Neuronal stem cell (in vitro differentiated cells): ENCODE measurements at regions not wholly inside any gene's neighbourhood (a gene's known extent, or its start where the extent isn't known, plus 50 kb on each side); places are given as distances from the start of the nearest gene placed in this dataset.
A peak's percentile ranks its signal among the peaks of the same experiment; 100 is the strongest.

ENCODE experiments used
- DNase-seq: peaks from one replicate; pipeline ENCODE4 v3.0.0-alpha.2; 2013; ENCODE audit warnings: low spot score
- H2AFZ ChIP-seq: one replicate; pipeline ENCODE4 v1.6.1; 2013; ENCODE audit warnings: mild to moderate bottlenecking, low read length, inconsistent platforms
- H2AK5ac ChIP-seq: 2 replicates; pipeline ENCODE4 v1.6.1; 2013; ENCODE audit warnings: low read depth, mild to moderate bottlenecking, inconsistent platforms, low read length, moderate library complexity, mixed read lengths
- H2BK120ac ChIP-seq: 2 replicates; pipeline ENCODE4 v1.6.1; 2013; ENCODE audit warnings: low read depth, mild to moderate bottlenecking, inconsistent platforms, low read length, moderate library complexity, mixed read lengths
- H2BK12ac ChIP-seq: one replicate; pipeline ENCODE4 v1.6.1; 2013; ENCODE audit warnings: low read length, inconsistent platforms
- H2BK15ac ChIP-seq: 2 replicates; pipeline ENCODE4 v1.6.1; 2013; ENCODE audit warnings: mild to moderate bottlenecking, low read length, inconsistent platforms, mixed read lengths
- H2BK5ac ChIP-seq: one replicate; pipeline ENCODE4 v1.6.1; 2013; ENCODE audit warnings: inconsistent platforms, mild to moderate bottlenecking, low read length, moderate library complexity
- H3K14ac ChIP-seq: one replicate; pipeline ENCODE4 v1.6.1; 2013; ENCODE audit warnings: low read length, inconsistent platforms
- H3K18ac ChIP-seq: 2 replicates; pipeline ENCODE4 v1.6.1; 2013; ENCODE audit warnings: low read length, inconsistent platforms
- H3K23ac ChIP-seq: 2 replicates; pipeline ENCODE4 v1.6.1; 2013; ENCODE audit warnings: low read depth, mild to moderate bottlenecking, mixed read lengths, low read length, inconsistent platforms; ENCODE audit not compliant: poor library complexity
- H3K27ac ChIP-seq: replicated peaks from 3 replicates; pipeline ENCODE4 v1.5.1; 2013; ENCODE audit warnings: low read length, inconsistent platforms
- H3K27me3 ChIP-seq, 3 experiments: 2 replicates each; pipeline ENCODE4 v1.6.1; 2013; ENCODE audit warnings: low read length in 3 of 3, mild to moderate bottlenecking in 2 of 3, inconsistent platforms in 1 of 3, low read depth in 1 of 3, mixed read lengths in 1 of 3, moderate library complexity in 1 of 3; ENCODE audit not compliant: control insufficient read depth in 3 of 3, insufficient read depth in 3 of 3
- H3K36me3 ChIP-seq, 2 donors: replicated peaks in 1 of 2; 2 replicates each; pipeline ENCODE4 v1.6.1; 2013; ENCODE audit warnings: low read length in 2 of 2; ENCODE audit not compliant: control insufficient read depth in 2 of 2, insufficient read depth in 2 of 2
- H3K4ac ChIP-seq: 2 replicates; pipeline ENCODE4 v1.6.1; 2013; ENCODE audit warnings: inconsistent platforms, mild to moderate bottlenecking, low read length, moderate library complexity
- H3K4me1 ChIP-seq, 2 donors: 1 replicate in 1 of 2; 2 replicates in 1 of 2; pipeline ENCODE4 v1.6.1; 2013; ENCODE audit warnings: low read length in 2 of 2, low read depth in 1 of 2; ENCODE audit not compliant: control insufficient read depth in 2 of 2, insufficient read depth in 1 of 2
- H3K4me2 ChIP-seq: one replicate; pipeline ENCODE4 v1.6.1; 2013; ENCODE audit warnings: mild to moderate bottlenecking, low read length, inconsistent platforms; ENCODE audit not compliant: insufficient read depth, poor library complexity, severe bottlenecking
- H3K4me3 ChIP-seq, 2 donors: 2 replicates each; pipeline ENCODE4 v1.5.1; 2013; ENCODE audit warnings: low read length in 2 of 2, mild to moderate bottlenecking in 2 of 2, inconsistent platforms in 1 of 2, moderate library complexity in 1 of 2
- H3K79me1 ChIP-seq: one replicate; pipeline ENCODE4 v1.6.1; 2013; ENCODE audit warnings: low read depth, mild to moderate bottlenecking, inconsistent platforms, low read length, moderate library complexity
- H3K9ac ChIP-seq: one replicate; pipeline ENCODE4 v1.6.1; 2013; ENCODE audit warnings: mild to moderate bottlenecking, low read depth, low read length, inconsistent platforms; ENCODE audit not compliant: poor library complexity
- H3K9me3 ChIP-seq, 2 donors: replicated peaks in 1 of 2; 2 replicates each; pipeline versions ENCODE3 to v1.6.1; 2013; ENCODE audit warnings: low read length in 2 of 2, mild to moderate bottlenecking in 2 of 2, inconsistent platforms in 1 of 2, low read depth in 1 of 2, mixed read lengths in 1 of 2, moderate library complexity in 1 of 2; ENCODE audit not compliant: control insufficient read depth in 2 of 2, insufficient read depth in 1 of 2
- H4K8ac ChIP-seq: one replicate; pipeline ENCODE4 v1.6.1; 2013; ENCODE audit warnings: low read depth, mild to moderate bottlenecking, inconsistent platforms, low read length, moderate library complexity
- H4K91ac ChIP-seq: one replicate; pipeline ENCODE4 v1.6.1; 2013; ENCODE audit warnings: low read length, low read depth, mild to moderate bottlenecking, inconsistent platforms; ENCODE audit not compliant: poor library complexity
- WGBS, 2 donors: extraction: QIAGEN DNeasy Blood & Tissue Kit; methylation state at CpG; one replicate each; pipeline ENCODE4 v1.1.7; 2013; ENCODE audit warnings: missing lambda C conversion rate in 2 of 2, mixed read lengths in 1 of 2; ENCODE audit not compliant: insufficient read length in 2 of 2, insufficient replicate concordance in 1 of 2; ENCODE audit errors: extremely low coverage in 2 of 2; 5-methylcytosine and 5-hydroxymethylcytosine counted together

GRCh38 chr12:105961821-105962671 is 176.7 kb downstream of the NUAK1 start:
- Histone ChIP-seq H2AFZ (no peak overlapping the region), H3K18ac (no peak overlapping the region), H3K4ac (no peak overlapping the region), H2BK5ac (no peak overlapping the region), H2BK12ac (no peak overlapping the region), H3K9ac (no peak overlapping the region), H2BK120ac (no peak overlapping the region), H3K9me3 (no peaks in the 10 kb centered on the region), H3K79me1 (no peaks in the 10 kb centered on the region), H3K14ac (no peak overlapping the region), H3K23ac (no peak overlapping the region), H3K36me3 (no peaks in the 10 kb centered on the region), H3K4me3 (no peak overlapping the region), H4K91ac (no peak overlapping the region), H3K4me1 (peaks cover 0 to 7% of the 10 kb centered on the region in 2 donors), H3K4me2 (no peak overlapping the region), H3K27me3 (no peaks in the 10 kb centered on the region), H2AK5ac (no peak overlapping the region), H2BK15ac (no peak overlapping the region), H4K8ac (no peak overlapping the region), H3K27ac (no peak overlapping the region)
- DNase-seq: no peak
- WGBS, 2 donors: no CpG with 5 or more reads among the region's 1 CpG

- no peak overlapping the region for H4K8ac ChIP-seq
- H2AFZ ChIP-seq: peak overlapping the region; percentile 44
- no peaks in the 10 kb centered on the region for H3K79me1 ChIP-seq
- H3K27me3 ChIP-seq: no peaks in the 10 kb centered on the region
- H4K91ac ChIP-seq: no peak overlapping the region
- no peak overlapping the region for H2BK15ac ChIP-seq
- H3K4me3 ChIP-seq: no peak overlapping the region
- no peak overlapping the region for H2BK120ac ChIP-seq
- H3K36me3 ChIP-seq: no peaks in the 10 kb centered on the region
- peaks cover 0 to 2% of the 10 kb centered on the region in 2 donors for H3K9me3 ChIP-seq
- no peak overlapping the region for H2AK5ac ChIP-seq
- no peak overlapping the region for H3K23ac ChIP-seq
- no peaks in the 10 kb centered on the region for H3K4me1 ChIP-seq
- no peak for DNase-seq
- H3K18ac ChIP-seq: no peak overlapping the region
- H3K9ac ChIP-seq: no peak overlapping the region
- H3K27ac ChIP-seq: no peak overlapping the region
- H2BK12ac ChIP-seq: no peak overlapping the region
- no CpG with 5 or more reads among the region's 5 CpGs for WGBS, 2 donors
- H3K4me2 ChIP-seq: no peak overlapping the region
- no peak overlapping the region for H3K4ac ChIP-seq
- no peak overlapping the region for H3K14ac ChIP-seq
- H2BK5ac ChIP-seq: no peak overlapping the region
Measured at GRCh38 chr12:105967038-105967776, 171.5 kb downstream of the NUAK1 start.

GRCh38 chr12:105968025-105968424 is 170.7 kb downstream of the NUAK1 start:
- Histone ChIP-seq H3K9me3 (peaks cover 0 to 5% of the 10 kb centered on the region in 2 donors), H3K27me3 (no peaks in the 10 kb centered on the region), H3K4me3 (no peak overlapping the region), H4K91ac (no peak overlapping the region), H3K23ac (no peak overlapping the region), H3K14ac (no peak overlapping the region), H2BK120ac (no peak overlapping the region), H2BK5ac (no peak overlapping the region), H3K4ac (no peak overlapping the region), H3K4me1 (no peaks in the 10 kb centered on the region), H3K79me1 (no peaks in the 10 kb centered on the region), H2AK5ac (no peak overlapping the region), H4K8ac (no peak overlapping the region), H2BK15ac (no peak overlapping the region), H3K27ac (no peak overlapping the region), H3K18ac (no peak overlapping the region), H3K9ac (no peak overlapping the region), H3K36me3 (no peaks in the 10 kb centered on the region), H2AFZ (no peak overlapping the region), H2BK12ac (no peak overlapping the region), H3K4me2 (no peak overlapping the region)
- DNase-seq: no peak
- no CpG with 5 or more reads among the region's 1 CpG for WGBS, 2 donors

- no peak for DNase-seq
- H2BK5ac ChIP-seq: no peak overlapping the region
- H3K4me3 ChIP-seq: no peak overlapping the region
- H3K79me1 ChIP-seq: no peaks in the 10 kb centered on the region
- no peaks in the 10 kb centered on the region for H3K27me3 ChIP-seq
- peaks cover 0 to 21% of the 10 kb centered on the region in 2 donors for H3K9me3 ChIP-seq
- no peak overlapping the region for H3K4ac ChIP-seq
- WGBS, 2 donors: no CpG with 5 or more reads among the region's 2 CpGs
- H3K36me3 ChIP-seq: no peaks in the 10 kb centered on the region
- H4K8ac ChIP-seq: no peak overlapping the region
- H2BK15ac ChIP-seq: no peak overlapping the region
- no peaks in the 10 kb centered on the region for H3K4me1 ChIP-seq
- no peak overlapping the region for H3K14ac ChIP-seq
- H2BK12ac ChIP-seq: no peak overlapping the region
- no peak overlapping the region for H3K18ac ChIP-seq
- H2BK120ac ChIP-seq: no peak overlapping the region
- H3K4me2 ChIP-seq: no peak overlapping the region
- no peak overlapping the region for H4K91ac ChIP-seq
- H3K27ac ChIP-seq: no peak overlapping the region
- no peak overlapping the region for H3K9ac ChIP-seq
- no peak overlapping the region for H2AFZ ChIP-seq
- peak overlapping the region; percentile 8 for H3K23ac ChIP-seq
- no peak overlapping the region for H2AK5ac ChIP-seq
Measured at GRCh38 chr12:105970885-105971284, 167.9 kb downstream of the NUAK1 start.
